ENCODE measurements at regions not wholly inside any gene's neighbourhood (a gene's known extent, or its start where the extent isn't known, plus 50 kb on each side); places are given as distances from the start of the nearest gene placed in this dataset.

DNA sequence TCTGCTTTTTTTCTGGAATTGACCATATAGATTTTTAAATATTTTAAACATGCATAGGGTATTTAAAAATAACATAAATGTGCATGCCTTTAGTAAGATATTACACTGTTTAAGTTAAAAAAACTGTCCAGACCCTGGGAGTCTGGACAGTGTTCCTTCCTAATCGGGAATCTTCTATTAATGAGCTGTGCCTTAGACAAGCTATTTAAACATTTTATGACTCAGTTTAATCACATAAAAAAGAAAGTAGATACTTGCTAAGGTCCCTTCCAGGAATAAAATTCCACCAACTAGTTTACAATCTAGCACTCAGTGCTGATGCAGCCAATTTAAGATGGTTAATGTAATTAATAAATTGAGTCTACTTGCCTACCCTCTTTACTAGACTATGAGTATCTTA is 140.4 kb upstream of the DPH6 start:
- DNase-seq: no peak
- TF ChIP-seq, protein P1, sequence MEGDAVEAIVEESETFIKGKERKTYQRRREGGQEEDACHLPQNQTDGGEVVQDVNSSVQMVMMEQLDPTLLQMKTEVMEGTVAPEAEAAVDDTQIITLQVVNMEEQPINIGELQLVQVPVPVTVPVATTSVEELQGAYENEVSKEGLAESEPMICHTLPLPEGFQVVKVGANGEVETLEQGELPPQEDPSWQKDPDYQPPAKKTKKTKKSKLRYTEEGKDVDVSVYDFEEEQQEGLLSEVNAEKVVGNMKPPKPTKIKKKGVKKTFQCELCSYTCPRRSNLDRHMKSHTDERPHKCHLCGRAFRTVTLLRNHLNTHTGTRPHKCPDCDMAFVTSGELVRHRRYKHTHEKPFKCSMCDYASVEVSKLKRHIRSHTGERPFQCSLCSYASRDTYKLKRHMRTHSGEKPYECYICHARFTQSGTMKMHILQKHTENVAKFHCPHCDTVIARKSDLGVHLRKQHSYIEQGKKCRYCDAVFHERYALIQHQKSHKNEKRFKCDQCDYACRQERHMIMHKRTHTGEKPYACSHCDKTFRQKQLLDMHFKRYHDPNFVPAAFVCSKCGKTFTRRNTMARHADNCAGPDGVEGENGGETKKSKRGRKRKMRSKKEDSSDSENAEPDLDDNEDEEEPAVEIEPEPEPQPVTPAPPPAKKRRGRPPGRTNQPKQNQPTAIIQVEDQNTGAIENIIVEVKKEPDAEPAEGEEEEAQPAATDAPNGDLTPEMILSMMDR (IDR thresholded peaks at IDR 0.05; ENCODE audit: low read depth, low read length, missing control alignments): no peak
- no peaks in the 10 kb centered on the region for H3K36me3 ChIP-seq (replicated peaks)
- in situ Hi-C loops (cut with HindIII; ENCODE audit: low pct_ligation_motif_present, low sequenced_read_pairs): no loop called here
- no peaks in the 10 kb centered on the region for H3K27me3 ChIP-seq (replicated peaks)
- H3K4me3 ChIP-seq (ENCODE audit: low read depth, low read length): no peak overlapping the region
- no peak overlapping the region for H3K27ac ChIP-seq

DNA sequence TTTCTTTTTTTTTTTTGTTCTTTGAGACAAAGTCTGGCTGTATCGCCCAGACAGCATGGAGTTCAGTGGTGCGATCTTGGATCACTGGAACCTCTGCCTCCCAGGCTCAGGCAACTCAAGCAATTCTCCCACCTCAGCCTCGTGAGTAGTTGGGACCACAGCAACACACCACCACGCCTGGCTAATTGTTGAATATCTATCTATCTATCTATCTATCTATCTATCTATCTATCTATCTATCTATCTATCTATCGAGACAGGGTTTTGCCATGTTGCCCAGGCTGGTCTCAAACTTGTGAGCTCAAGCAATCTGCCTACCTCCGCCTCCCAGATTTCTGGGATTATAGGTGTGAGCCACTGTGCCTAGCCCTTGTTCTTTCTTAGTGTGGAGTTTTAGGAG is 143.3 kb upstream of the DPH6 start:
- DNase-seq: no peak
- H3K27ac ChIP-seq: peak overlapping the region; percentile 99
- no peak overlapping the region for H3K4me3 ChIP-seq (ENCODE audit: low read depth, low read length)
- in situ Hi-C loops (cut with HindIII; ENCODE audit: low pct_ligation_motif_present, low sequenced_read_pairs): no loop called here
- H3K36me3 ChIP-seq (replicated peaks): no peaks in the 10 kb centered on the region
- H3K27me3 ChIP-seq (replicated peaks): no peaks in the 10 kb centered on the region
- TF ChIP-seq, protein P1 (IDR thresholded peaks at IDR 0.05; ENCODE audit: low read depth, low read length, missing control alignments): no peak

DNA sequence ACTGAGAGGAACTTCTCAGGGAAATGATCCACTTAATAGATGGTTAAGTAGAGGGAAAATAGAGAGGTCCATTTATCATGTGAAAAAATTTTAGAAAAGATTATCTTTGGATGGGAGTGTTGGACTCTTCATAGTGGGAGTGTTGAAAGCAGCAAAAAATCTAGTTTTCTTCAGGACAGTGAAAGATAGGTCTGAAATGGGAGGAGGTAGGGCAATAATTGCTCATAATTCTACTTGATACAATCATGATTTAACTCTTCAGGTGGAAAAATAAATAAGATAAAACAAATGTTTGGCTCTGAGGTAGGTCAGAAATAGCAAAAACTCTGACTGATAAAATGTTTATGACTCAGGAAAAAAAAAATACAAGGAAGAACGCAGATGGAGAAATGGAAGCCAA is 144.1 kb upstream of the DPH6 start:
- TF ChIP-seq, protein P1 (IDR thresholded peaks at IDR 0.05; ENCODE audit: low read depth, low read length, missing control alignments): no peak
- no peak for DNase-seq
- no peak overlapping the region for H3K4me3 ChIP-seq (ENCODE audit: low read depth, low read length)
- H3K36me3 ChIP-seq (replicated peaks): no peaks in the 10 kb centered on the region
- H3K27me3 ChIP-seq (replicated peaks): no peaks in the 10 kb centered on the region
- H3K27ac ChIP-seq: peak overlapping the region; percentile 99
- in situ Hi-C loops (cut with HindIII; ENCODE audit: low pct_ligation_motif_present, low sequenced_read_pairs): no loop called here

DNA sequence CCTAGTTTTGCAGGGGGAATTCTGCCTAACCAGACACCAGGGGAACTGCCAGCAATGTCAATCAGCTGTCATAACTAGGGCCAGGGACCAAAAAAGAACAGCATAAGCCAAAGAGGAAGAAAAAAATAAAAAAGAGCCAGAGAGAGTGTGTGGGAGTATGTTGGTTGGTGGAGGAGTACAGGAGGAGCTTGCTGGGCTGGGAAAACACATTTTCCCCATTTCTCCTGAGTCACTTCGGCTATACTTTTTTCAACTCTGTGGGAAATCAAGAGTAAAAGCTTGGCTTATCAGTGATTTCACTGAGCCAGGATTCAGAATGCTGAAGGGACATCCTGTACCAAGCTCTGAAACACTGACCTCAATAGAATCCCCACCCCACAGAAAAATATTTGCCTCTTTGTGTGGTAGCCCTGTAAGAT is 144.7 kb upstream of the DPH6 start:
- Histone ChIP-seq H3K27me3 (replicated peaks) (no peaks in the 10 kb centered on the region), H3K27ac (peak overlapping the region; percentile 99), H3K36me3 (replicated peaks) (no peaks in the 10 kb centered on the region), H3K4me3 (ENCODE audit: low read depth, low read length) (no peak overlapping the region)
- TF ChIP-seq, protein P1 (IDR thresholded peaks at IDR 0.05; ENCODE audit: low read depth, low read length, missing control alignments): no peak
- DNase-seq: peak; percentile 97
- in situ Hi-C loops (cut with HindIII; ENCODE audit: low pct_ligation_motif_present, low sequenced_read_pairs): no loop called here

DNA sequence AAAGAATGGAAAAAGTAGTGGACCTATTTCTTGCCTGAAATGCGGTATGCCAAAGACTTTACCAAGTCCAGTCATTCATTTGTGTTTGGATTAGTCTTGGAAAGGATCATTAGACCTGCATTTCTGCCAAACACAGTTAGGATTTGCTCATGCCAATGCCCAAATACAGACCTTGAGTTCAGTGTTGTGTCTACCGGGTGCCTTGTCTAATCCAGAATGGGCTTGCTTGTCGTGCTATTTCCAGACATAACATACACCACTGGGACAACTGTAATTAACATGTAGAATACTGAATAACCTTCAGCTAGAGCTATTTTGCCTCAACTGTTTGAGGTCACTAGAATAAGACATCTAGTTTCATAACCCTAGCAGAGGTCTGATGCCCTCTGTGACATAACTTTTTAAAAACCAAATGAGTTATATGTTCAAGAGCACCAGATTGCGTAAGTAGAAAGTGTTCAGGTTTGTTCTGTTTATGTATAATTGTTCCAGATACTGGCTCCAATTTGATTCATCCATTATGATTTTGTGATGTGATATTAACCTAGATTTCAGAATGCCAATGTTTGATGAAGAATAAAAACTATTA is 145.3 kb upstream of the DPH6 start:
- H3K27ac ChIP-seq: peak overlapping the region; percentile 99
- DNase-seq: no peak

More for the DNA sequence above, 145.3 kb upstream of the DPH6 start:
- Histone ChIP-seq H3K36me3 (replicated peaks) (no peaks in the 10 kb centered on the region), H3K4me3 (ENCODE audit: low read depth, low read length) (no peak overlapping the region), H3K27me3 (replicated peaks) (no peaks in the 10 kb centered on the region)
- TF ChIP-seq, protein P1 (IDR thresholded peaks at IDR 0.05; ENCODE audit: low read depth, low read length, missing control alignments): no peak
- in situ Hi-C loops (cut with HindIII; ENCODE audit: low pct_ligation_motif_present, low sequenced_read_pairs): no loop called here

Data from brain microvascular endothelial cell (primary cell).